NK-92 (cell line): ENCODE measurements at regions not wholly inside any gene's neighbourhood (a gene's known extent, or its start where the extent isn't known, plus 50 kb on each side); places are given as distances from the start of the nearest gene placed in this dataset.

ENCODE experiments used
- DNase-seq: peaks from one replicate; lab custom pipeline; 2025; ENCODE audit not compliant: unreplicated experiment; lab: John Stamatoyannopoulos, UW

DNA sequence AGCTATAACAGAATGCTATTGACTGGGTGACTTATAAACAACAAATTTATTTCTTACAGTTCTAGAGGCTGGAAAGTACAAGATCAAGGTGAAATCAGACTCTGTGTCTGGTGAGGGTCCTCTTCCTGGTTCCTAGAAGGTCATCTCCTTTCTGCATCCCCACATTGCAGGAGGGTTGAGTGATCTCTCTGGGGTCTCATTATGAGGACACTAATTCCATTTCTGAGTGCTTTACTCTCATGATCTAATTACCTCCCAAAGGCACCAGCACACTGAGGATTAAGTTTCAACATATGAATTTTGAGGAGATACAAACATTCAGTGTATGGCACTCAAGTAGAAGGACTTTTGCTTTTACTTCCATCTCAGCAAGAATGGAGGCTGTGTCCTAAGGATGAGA is 534.1 kb upstream of the KCNMB2 start:
- no peak for DNase-seq

DNA sequence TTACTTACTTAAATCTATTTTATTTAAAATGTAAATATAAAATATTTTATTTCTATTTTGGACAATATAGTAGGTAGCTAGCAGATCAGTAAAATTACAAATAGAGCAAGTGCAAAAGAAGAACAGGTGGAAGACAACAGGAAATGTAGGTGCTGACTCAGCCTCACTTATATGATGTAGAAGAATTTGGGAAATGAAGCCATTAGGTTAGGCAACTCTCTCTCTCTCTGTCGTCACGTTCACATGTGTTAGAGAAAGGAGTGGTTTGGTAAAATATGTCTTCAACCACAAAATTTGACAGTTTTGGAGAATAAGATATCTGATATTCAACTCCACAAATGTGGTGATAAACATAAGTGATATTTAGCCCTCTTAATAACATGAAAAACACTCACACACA is 532.5 kb upstream of the KCNMB2 start:
- no peak for DNase-seq

DNA sequence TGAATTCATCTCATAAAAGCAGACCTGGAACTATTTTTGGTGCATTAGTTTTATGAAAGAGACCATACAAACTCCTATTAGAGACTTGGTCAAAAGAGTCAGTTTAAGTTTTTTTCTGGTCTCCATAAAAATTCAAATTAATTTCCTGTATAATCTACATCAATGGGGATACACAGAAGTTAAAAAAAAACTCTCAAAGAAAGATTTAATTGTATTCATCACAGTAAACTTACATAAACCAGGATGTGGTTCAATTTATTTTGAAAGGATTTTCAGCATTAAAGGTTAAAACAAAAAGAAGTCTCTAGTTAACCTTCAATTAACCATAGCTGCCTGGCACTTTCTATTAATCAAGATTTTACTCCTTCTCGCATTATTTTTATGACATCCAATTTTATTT is 530.3 kb upstream of the KCNMB2 start:
- DNase-seq: no peak

- DNase-seq: no peak
These were observed 525.9 kb upstream of the KCNMB2 start for GRCh38 chr3:178010306-178010705.

DNA sequence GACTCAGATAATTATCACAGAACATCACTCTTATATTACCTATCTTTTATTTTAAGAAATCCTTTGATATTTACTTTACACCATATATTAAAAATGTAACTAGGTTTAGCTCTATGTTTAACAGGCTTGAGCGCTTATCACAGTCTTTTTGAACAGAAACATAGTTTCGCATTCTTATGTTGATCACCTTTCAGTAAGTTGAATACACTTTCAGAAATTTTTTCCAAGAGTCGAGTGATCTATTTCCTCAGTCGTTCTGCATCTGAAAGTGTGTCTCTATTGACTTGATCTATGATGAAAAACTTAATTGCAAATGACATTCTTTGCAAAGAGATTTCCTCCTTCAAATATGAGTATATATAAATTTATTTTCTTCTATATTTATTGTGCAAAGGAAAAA is 516.6 kb upstream of the KCNMB2 start:
- no peak for DNase-seq

GRCh38 chr3:178022599-178022998 is 513.6 kb upstream of the KCNMB2 start:
- no peak for DNase-seq

GRCh38 chr3:178028933-178029332 is 507.3 kb upstream of the KCNMB2 start:
- DNase-seq: no peak

DNA sequence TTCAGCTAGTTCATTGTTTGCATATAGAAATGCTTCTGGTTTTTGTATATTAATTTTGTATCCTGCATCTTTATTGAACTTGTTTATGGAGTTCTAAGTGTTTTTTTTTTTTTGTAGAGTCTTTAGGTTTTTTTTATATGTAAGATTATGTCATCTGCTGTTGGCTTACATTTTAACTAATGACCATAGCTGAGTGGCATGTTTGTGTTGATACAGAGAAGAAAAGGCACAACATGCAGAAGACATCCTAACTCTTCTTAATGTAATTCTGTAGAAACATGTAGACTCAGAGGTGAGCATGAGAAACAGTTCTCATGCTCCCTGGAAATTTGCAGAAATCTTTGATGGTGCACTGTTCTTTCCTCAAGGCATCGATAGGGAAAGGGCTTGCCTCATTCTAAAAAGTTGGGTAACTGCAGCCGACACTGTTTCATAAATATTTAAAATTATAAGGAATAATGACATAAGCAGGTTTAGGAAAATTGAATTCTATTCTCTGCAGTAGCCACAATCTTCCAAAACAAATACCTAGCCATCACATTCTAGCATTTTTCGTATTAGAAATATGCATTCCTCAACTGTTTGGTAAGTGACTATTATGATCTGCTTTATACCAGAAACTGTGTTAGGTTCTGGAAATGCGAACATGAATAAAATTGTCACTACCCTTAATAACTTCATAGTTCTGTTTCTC is 499.6 kb upstream of the KCNMB2 start:
- no peak for DNase-seq

- DNase-seq: no peak
These were observed 494.3 kb upstream of the KCNMB2 start for GRCh38 chr3:178041931-178042330.

GRCh38 chr3:178042376-178042775 is 493.9 kb upstream of the KCNMB2 start:
- DNase-seq: no peak

DNA sequence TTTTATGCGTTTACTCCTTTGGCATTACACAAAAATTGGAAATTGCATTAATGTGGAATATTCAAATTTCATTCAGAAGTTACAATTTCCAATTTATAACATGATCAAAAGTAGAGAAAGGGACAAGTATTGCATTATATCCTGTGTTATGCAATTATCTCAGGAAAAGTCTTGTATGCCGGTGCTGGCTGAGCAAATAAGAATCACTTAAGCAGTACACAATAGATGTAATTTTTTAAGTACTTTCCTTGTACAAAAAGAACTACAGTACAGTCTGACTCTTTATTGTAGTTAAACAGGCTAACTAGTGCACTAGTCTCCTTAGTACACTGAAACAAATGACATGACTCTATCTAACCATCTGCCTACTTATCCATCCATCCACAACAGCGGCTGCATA is 493.2 kb upstream of the KCNMB2 start:
- DNase-seq: no peak

DNA sequence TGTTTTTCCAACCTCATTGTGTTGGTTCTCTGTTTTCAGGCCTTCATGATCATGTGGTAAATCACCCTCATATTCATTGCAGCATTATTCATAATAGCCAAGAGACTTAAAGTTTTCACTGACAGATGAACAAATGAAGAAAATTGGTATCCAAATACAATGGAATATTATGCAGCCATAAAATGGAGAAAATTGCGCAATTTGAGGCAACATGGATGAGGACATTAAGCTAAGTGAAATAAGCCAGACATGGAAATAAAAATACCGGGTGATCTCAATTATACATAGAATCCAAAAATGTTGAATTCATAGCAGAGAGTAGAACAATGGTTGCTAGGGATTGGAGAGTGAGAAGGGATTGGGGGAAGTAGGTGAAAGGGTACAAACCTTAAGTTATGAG is 491.9 kb upstream of the KCNMB2 start:
- DNase-seq: no peak

GRCh38 chr3:178047496-178047895 is 488.7 kb upstream of the KCNMB2 start:
- DNase-seq: no peak

DNA sequence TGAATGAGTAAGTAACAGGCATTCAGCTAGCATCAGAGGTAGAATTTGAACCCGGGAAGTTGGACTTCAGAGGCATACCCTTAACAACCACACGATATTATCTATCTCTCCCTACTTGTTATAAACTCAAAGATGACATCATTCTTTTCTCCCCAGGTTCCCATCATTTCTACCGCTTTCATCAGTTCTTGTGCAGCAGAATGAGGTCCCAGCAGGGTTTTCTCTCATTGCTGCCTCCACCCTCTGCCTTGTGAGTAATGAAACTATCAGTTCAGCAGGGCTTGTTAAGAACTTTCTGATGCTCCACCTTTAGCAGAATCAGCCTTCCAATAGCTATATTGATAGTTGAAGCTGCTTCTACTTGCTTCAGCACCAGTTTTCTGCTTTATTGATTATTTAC is 487.5 kb upstream of the KCNMB2 start:
- DNase-seq: no peak

GRCh38 chr3:178054471-178054870 is 481.8 kb upstream of the KCNMB2 start:
- DNase-seq: no peak

- no peak for DNase-seq
These were observed 480.3 kb upstream of the KCNMB2 start for GRCh38 chr3:178055939-178056338.

DNA sequence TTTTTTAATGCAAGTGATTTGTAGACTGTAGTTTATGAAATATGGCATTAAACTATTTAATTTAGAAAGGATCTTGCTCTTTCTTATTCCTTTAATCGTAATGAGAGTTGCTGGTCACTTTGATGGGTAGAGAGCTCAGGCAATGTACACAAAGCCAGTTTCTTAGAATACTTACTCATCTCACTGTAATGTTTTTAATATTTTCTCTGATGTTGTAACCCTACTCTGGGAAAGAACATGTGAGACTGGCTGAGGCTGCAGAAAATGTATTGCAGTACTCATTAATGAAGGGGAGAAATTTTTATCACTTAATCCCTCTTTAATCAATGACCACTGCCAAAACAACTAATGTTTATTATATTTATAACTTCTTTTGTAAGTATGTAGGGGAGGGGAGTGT is 479.4 kb upstream of the KCNMB2 start:
- DNase-seq: no peak

- no peak for DNase-seq
These were observed 477.6 kb upstream of the KCNMB2 start for GRCh38 chr3:178058629-178059028.

DNA sequence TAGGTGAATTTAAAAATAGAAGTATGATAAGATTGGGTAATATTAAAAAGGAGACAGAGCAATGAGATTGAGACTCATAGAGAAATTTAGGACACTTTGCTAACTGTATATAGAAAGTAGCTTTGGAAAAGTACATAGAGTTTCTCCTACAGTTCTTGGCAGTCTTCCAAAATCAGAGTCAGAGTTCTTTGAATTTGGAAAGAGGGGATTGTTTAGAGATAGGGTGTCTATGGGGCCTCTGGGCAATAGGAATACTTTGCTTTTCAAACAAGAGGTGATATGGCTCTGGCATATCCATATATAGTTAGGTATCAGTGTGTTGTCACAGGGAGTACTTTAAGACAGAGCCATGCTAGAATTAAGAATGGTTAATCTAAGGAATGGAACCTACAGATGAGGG is 477.1 kb upstream of the KCNMB2 start:
- no peak for DNase-seq

- no peak for DNase-seq
These were observed 476.4 kb upstream of the KCNMB2 start for GRCh38 chr3:178059836-178060235.

DNA sequence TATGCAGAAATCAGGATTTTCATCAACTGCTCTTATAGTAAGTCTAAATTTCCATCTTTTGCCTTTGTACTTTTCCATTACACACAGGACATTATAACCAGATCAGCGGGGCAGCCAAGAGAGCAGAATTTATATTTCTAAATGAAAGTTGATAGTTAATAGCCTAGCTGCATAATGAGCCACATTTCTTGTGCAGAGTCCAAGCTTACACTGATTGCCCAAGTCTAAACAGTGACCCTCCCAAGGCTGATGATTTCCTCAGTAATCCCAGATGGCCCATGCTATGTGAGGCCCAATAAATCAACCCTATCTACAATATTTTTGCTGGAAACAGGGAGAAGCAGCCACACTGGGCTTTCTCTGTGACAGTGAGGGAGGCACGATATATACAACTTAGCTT is 475.8 kb upstream of the KCNMB2 start:
- DNase-seq: no peak

GRCh38 chr3:178062126-178062525 is 474.1 kb upstream of the KCNMB2 start:
- DNase-seq: no peak

DNA sequence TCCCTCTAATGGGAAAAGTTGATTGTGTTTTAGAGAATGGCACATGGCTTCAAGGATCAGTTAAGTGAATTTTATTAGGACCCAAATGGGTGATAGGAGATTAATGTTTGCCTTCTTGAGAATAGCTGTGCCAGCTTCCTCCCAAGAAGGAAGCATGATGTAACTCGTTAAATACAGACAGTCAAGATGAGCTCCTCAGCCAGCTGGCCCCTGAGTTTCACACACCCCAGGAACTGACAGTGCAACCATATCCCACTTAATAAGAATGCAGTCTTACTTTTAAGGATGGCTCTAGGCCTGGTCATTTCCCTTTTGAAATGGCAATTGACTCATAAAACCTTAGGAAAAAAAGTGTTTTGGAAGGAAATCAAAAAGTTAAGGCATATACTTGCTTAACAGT is 472.8 kb upstream of the KCNMB2 start:
- no peak for DNase-seq

DNA sequence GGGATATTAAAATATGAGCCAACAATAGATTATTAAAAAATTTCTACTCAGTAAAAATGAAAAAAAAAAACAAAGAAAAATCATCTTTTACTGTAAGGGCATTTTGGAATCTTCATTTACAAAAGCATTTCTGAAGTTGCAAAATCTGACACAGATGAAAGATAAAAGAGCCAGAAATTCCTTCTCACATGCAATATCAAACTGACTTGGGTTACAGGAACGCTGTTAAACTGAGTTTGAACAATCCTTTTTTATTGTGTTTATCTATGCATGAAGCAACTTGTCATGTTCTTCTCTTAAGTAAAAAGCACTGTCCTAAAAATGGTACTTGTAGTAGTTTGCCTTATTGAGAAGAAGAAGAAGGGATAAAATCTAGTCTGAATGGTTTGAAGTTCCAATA is 468.5 kb upstream of the KCNMB2 start:
- DNase-seq: no peak
